ENCODE measurements at regions not wholly inside any gene's neighbourhood (a gene's known extent, or its start where the extent isn't known, plus 50 kb on each side); places are given as distances from the start of the nearest gene placed in this dataset.

GRCh38 chr6:149201068-149201655 lies 116.3 kb upstream of the TAB2 start:
- Histone ChIP-seq H3K79me2 (no peaks in the 10 kb centered on the region), H3K4me2 (no peak overlapping the region), H3K4me1 (ENCODE audit: insufficient read depth) (no peaks in the 10 kb centered on the region), H3K36me3 (replicated peaks; ENCODE audit: insufficient read depth, low read depth) (no peaks in the 10 kb centered on the region), H4K20me1 (ENCODE audit: insufficient read depth, poor library complexity, severe bottlenecking) (no peaks in the 10 kb centered on the region), H3K27ac (no peak overlapping the region), H3K9me2 (replicated peaks; ENCODE audit: insufficient read depth) (no peaks in the 10 kb centered on the region), H3K9me3 (ENCODE audit: low read depth) (no peaks in the 10 kb centered on the region), H3K4me3 (no peak overlapping the region), H2AFZ (no peak overlapping the region), H3K27me3 (no peaks in the 10 kb centered on the region)
- TF ChIP-seq CTCF (IDR thresholded peaks at IDR 0.05; ENCODE audit: poor library complexity) (no peak), EZH2 (IDR thresholded peaks at IDR 0.05; ENCODE audit: borderline replicate concordance) (no peak), EZH2phosphoT487 (IDR thresholded peaks at IDR 0.05; ENCODE audit: low read depth, severe bottlenecking, unreplicated experiment) (no peak)
- DNase-seq (ENCODE audit: low spot score), result no peak
- WGBS (ENCODE audit: low lambda C conversion rate, missing lambda C conversion rate), result 89% methylated on average over 7 of the region's 7 CpGs

GRCh38 chr6:149202100-149202499 lies 115.4 kb upstream of the TAB2 start:
- no peaks in the 10 kb centered on the region for H3K27me3 ChIP-seq
- no peaks in the 10 kb centered on the region for H3K36me3 ChIP-seq (replicated peaks; ENCODE audit: insufficient read depth, low read depth)
- no peaks in the 10 kb centered on the region for H3K9me3 ChIP-seq (ENCODE audit: low read depth)
- H3K4me2 ChIP-seq, result no peak overlapping the region
- no peak for TF ChIP-seq EZH2phosphoT487 (IDR thresholded peaks at IDR 0.05; ENCODE audit: low read depth, severe bottlenecking, unreplicated experiment)
- no peak for TF ChIP-seq EZH2 (IDR thresholded peaks at IDR 0.05; ENCODE audit: borderline replicate concordance)
- TF ChIP-seq CTCF (IDR thresholded peaks at IDR 0.05; ENCODE audit: poor library complexity), result no peak
- H3K9me2 ChIP-seq (replicated peaks; ENCODE audit: insufficient read depth), result no peaks in the 10 kb centered on the region
- H3K4me3 ChIP-seq, result no peak overlapping the region
- no peaks in the 10 kb centered on the region for H3K79me2 ChIP-seq
- DNase-seq (ENCODE audit: low spot score), result no peak
- 94% methylated on average over 4 of the region's 4 CpGs for WGBS (ENCODE audit: low lambda C conversion rate, missing lambda C conversion rate)
- no peaks in the 10 kb centered on the region for H4K20me1 ChIP-seq (ENCODE audit: insufficient read depth, poor library complexity, severe bottlenecking)
- no peak overlapping the region for H2AFZ ChIP-seq
- H3K4me1 ChIP-seq (ENCODE audit: insufficient read depth), result no peaks in the 10 kb centered on the region
- no peak overlapping the region for H3K27ac ChIP-seq

DNA sequence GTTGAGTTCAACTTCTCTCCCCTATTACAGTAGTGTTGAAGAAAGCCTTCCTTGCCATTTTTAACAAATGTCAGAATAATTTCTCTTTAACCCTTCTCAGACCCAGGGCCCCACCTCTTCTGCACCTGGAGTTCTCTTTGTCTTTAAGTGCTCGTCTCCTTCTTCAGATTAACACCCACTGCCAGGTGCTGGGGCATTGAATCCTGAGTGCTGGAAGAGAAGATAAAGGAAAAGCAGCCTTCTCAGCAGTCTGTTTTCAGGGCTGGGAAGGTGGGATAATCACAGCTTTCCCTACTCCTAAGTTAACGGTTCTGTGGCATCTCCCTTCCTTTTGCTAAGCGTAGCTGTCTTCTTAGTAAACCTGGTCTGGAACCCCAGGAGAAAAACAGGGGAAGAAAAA lies 114.6 kb upstream of the TAB2 start:
- Histone ChIP-seq H3K4me3 (no peak overlapping the region), H3K27ac (no peak overlapping the region), H3K4me1 (ENCODE audit: insufficient read depth) (no peaks in the 10 kb centered on the region), H3K4me2 (no peak overlapping the region), H3K9me3 (ENCODE audit: low read depth) (no peaks in the 10 kb centered on the region), H4K20me1 (ENCODE audit: insufficient read depth, poor library complexity, severe bottlenecking) (no peaks in the 10 kb centered on the region), H3K27me3 (no peaks in the 10 kb centered on the region), H2AFZ (no peak overlapping the region), H3K9me2 (replicated peaks; ENCODE audit: insufficient read depth) (no peaks in the 10 kb centered on the region), H3K79me2 (no peaks in the 10 kb centered on the region), H3K36me3 (replicated peaks; ENCODE audit: insufficient read depth, low read depth) (no peaks in the 10 kb centered on the region)
- TF ChIP-seq CTCF (IDR thresholded peaks at IDR 0.05; ENCODE audit: poor library complexity) (no peak), EZH2phosphoT487 (IDR thresholded peaks at IDR 0.05; ENCODE audit: low read depth, severe bottlenecking, unreplicated experiment) (no peak), EZH2 (IDR thresholded peaks at IDR 0.05; ENCODE audit: borderline replicate concordance) (no peak)
- 84% methylated on average over 3 of the region's 3 CpGs for WGBS (ENCODE audit: low lambda C conversion rate, missing lambda C conversion rate)
- DNase-seq (ENCODE audit: low spot score), result no peak

GRCh38 chr6:149203509-149203908 lies 114.0 kb upstream of the TAB2 start:
- no peak overlapping the region for H3K4me3 ChIP-seq
- no peaks in the 10 kb centered on the region for H3K79me2 ChIP-seq
- no peaks in the 10 kb centered on the region for H3K9me3 ChIP-seq (ENCODE audit: low read depth)
- no peaks in the 10 kb centered on the region for H3K36me3 ChIP-seq (replicated peaks; ENCODE audit: insufficient read depth, low read depth)
- no peak for DNase-seq (ENCODE audit: low spot score)
- TF ChIP-seq EZH2 (IDR thresholded peaks at IDR 0.05; ENCODE audit: borderline replicate concordance), result no peak
- no peak for TF ChIP-seq CTCF (IDR thresholded peaks at IDR 0.05; ENCODE audit: poor library complexity)
- TF ChIP-seq EZH2phosphoT487 (IDR thresholded peaks at IDR 0.05; ENCODE audit: low read depth, severe bottlenecking, unreplicated experiment), result no peak
- WGBS (ENCODE audit: low lambda C conversion rate, missing lambda C conversion rate), result 76% methylated on average over 4 of the region's 4 CpGs
- H2AFZ ChIP-seq, result no peak overlapping the region
- H3K4me2 ChIP-seq, result no peak overlapping the region
- H3K9me2 ChIP-seq (replicated peaks; ENCODE audit: insufficient read depth), result no peaks in the 10 kb centered on the region
- no peaks in the 10 kb centered on the region for H4K20me1 ChIP-seq (ENCODE audit: insufficient read depth, poor library complexity, severe bottlenecking)
- H3K27ac ChIP-seq, result no peak overlapping the region
- no peaks in the 10 kb centered on the region for H3K27me3 ChIP-seq
- no peaks in the 10 kb centered on the region for H3K4me1 ChIP-seq (ENCODE audit: insufficient read depth)

Measured in hepatocyte (in vitro differentiated cells).